Mesothelial cell of epicardium (in vitro differentiated cells): ENCODE measurements at regions not wholly inside any gene's neighbourhood (a gene's known extent, or its start where the extent isn't known, plus 50 kb on each side); places are given as distances from the start of the nearest gene placed in this dataset.

Experiments
- DNase-seq, 2 experiments: peaks; one replicate each; pipeline ENCODE4 v3.0.0; 2021; ENCODE audit warnings: low spot score in 2 of 2; ENCODE audit not compliant: unreplicated experiment in 2 of 2
- H3K27ac Mint-ChIP-seq: 2 replicates; pipeline ENCODE4 v1.8.0; 2021; ENCODE audit warnings: mixed read lengths
- H3K27me3 Mint-ChIP-seq: 2 replicates; pipeline ENCODE4 v1.8.0; 2021; ENCODE audit warnings: low read depth, mixed read lengths
- H3K36me3 Mint-ChIP-seq: 2 replicates; pipeline ENCODE4 v1.8.0; 2021; ENCODE audit warnings: mixed read lengths
- H3K4me1 Mint-ChIP-seq: 2 replicates; pipeline ENCODE4 v1.8.0; 2021; ENCODE audit warnings: mixed read lengths
- H3K4me3 Mint-ChIP-seq: 2 replicates; pipeline ENCODE4 v1.8.0; 2021; ENCODE audit warnings: mild to moderate bottlenecking, moderate library complexity, mixed read lengths
- H3K9me3 Mint-ChIP-seq: 2 replicates; pipeline ENCODE4 v1.8.0; 2021; ENCODE audit warnings: mixed read lengths
- CTCF ChIP-seq: fragments of 200-600 bp; sonication (generic); IDR thresholded peaks from one replicate; pipeline ENCODE4 v1.5.0; 2021; ENCODE audit warnings: antibody characterized with exemption; ENCODE audit not compliant: unreplicated experiment

GRCh38 chr3:178306432-178307115 is 229.7 kb upstream of the KCNMB2 start:
- no peak overlapping the region for H3K27ac Mint-ChIP-seq
- H3K4me1 Mint-ChIP-seq = peaks cover 3% of the 10 kb centered on the region
- H3K36me3 Mint-ChIP-seq = no peaks in the 10 kb centered on the region
- H3K9me3 Mint-ChIP-seq = peaks cover 6% of the 10 kb centered on the region
- no peak for TF ChIP-seq CTCF
- DNase-seq = no peak
- H3K4me3 Mint-ChIP-seq = no peak overlapping the region
- no peaks in the 10 kb centered on the region for H3K27me3 Mint-ChIP-seq

GRCh38 chr3:178308771-178309170 is 227.5 kb upstream of the KCNMB2 start:
- DNase-seq = no peak
- Mint-ChIP-seq H3K4me3 (no peak overlapping the region), H3K27me3 (no peaks in the 10 kb centered on the region), H3K27ac (no peak overlapping the region), H3K4me1 (peaks cover 6% of the 10 kb centered on the region), H3K9me3 (peaks cover 3% of the 10 kb centered on the region), H3K36me3 (no peaks in the 10 kb centered on the region)
- TF ChIP-seq CTCF = no peak

GRCh38 chr3:178310949-178311348 is 225.3 kb upstream of the KCNMB2 start:
- Mint-ChIP-seq H3K27me3 (no peaks in the 10 kb centered on the region), H3K4me3 (no peak overlapping the region), H3K27ac (no peak overlapping the region), H3K4me1 (peaks cover 20% of the 10 kb centered on the region), H3K9me3 (peaks cover 3% of the 10 kb centered on the region), H3K36me3 (no peaks in the 10 kb centered on the region)
- TF ChIP-seq CTCF = no peak
- DNase-seq = no peak

- peaks cover 4% of the 10 kb centered on the region for H3K9me3 Mint-ChIP-seq
- peaks cover 2% of the 10 kb centered on the region for H3K36me3 Mint-ChIP-seq
- DNase-seq = no peak
- TF ChIP-seq CTCF = no peak
- peaks cover 28% of the 10 kb centered on the region for H3K4me1 Mint-ChIP-seq
- no peak overlapping the region for H3K4me3 Mint-ChIP-seq
- H3K27me3 Mint-ChIP-seq = no peaks in the 10 kb centered on the region
- no peak overlapping the region for H3K27ac Mint-ChIP-seq
These were observed 222.5 kb upstream of the KCNMB2 start for GRCh38 chr3:178313716-178314115.

- no peak for DNase-seq
- TF ChIP-seq CTCF = no peak
- H3K36me3 Mint-ChIP-seq = peaks cover 2% of the 10 kb centered on the region
These were observed 217.9 kb upstream of the KCNMB2 start for GRCh38 chr3:178318340-178318739.

More at GRCh38 chr3:178318340-178318739, 217.9 kb upstream of the KCNMB2 start:
- H3K9me3 Mint-ChIP-seq = peaks cover 4% of the 10 kb centered on the region
- H3K4me1 Mint-ChIP-seq = peaks cover 60% of the 10 kb centered on the region
- no peaks in the 10 kb centered on the region for H3K27me3 Mint-ChIP-seq
- H3K4me3 Mint-ChIP-seq = no peak overlapping the region
- H3K27ac Mint-ChIP-seq = no peak overlapping the region
